ENCODE measurements at regions not wholly inside any gene's neighbourhood (a gene's known extent, or its start where the extent isn't known, plus 50 kb on each side); places are given as distances from the start of the nearest gene placed in this dataset.

DNA sequence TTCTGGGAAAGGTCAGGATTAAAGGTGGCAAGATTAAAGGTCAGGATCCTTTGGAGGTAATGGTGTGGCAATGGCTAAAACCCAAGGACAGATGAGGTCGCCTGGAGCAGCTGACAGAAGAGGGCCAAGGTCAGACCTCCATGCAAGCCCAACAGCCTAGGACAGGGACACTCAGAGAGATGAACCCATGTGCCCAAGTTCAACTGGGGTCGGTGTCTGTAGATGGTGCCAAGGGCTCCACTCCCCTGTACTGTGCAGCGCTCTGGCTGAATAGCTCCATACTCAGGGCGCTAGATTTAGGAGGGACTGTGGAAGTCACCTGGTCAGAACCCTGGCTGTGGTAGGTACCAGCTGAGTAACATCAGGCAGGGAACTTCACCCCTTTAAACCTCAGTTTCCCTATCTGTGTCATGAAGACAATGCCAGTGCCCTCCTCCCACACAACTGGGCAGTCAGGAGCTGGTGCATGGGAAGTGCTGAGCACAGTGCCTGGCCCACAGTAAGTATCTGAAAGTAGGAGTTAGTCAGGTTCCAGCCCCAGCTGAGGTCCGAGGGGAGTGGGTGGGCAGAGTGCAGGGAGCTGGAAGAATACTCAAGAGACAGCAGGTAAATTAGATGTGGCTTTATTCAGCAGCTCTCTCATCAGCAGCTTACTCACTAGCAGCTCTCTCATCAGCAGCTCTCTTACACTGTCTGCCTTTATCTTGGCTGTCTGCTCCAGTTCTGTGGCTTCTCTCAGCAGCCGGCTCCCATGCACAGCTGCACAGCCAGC is 327.1 kb downstream of the GLRX3 start:
- Histone ChIP-seq H3K4me3 (no peak overlapping the region), H3K27ac (no peak overlapping the region), H3K9me3 (no peaks in the 10 kb centered on the region), H3K27me3 (replicated peaks; ENCODE audit: insufficient read depth) (no peaks in the 10 kb centered on the region), H3K4me1 (replicated peaks) (no peaks in the 10 kb centered on the region), H3K36me3 (no peaks in the 10 kb centered on the region)
- TF ChIP-seq, protein P1, sequence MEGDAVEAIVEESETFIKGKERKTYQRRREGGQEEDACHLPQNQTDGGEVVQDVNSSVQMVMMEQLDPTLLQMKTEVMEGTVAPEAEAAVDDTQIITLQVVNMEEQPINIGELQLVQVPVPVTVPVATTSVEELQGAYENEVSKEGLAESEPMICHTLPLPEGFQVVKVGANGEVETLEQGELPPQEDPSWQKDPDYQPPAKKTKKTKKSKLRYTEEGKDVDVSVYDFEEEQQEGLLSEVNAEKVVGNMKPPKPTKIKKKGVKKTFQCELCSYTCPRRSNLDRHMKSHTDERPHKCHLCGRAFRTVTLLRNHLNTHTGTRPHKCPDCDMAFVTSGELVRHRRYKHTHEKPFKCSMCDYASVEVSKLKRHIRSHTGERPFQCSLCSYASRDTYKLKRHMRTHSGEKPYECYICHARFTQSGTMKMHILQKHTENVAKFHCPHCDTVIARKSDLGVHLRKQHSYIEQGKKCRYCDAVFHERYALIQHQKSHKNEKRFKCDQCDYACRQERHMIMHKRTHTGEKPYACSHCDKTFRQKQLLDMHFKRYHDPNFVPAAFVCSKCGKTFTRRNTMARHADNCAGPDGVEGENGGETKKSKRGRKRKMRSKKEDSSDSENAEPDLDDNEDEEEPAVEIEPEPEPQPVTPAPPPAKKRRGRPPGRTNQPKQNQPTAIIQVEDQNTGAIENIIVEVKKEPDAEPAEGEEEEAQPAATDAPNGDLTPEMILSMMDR (IDR thresholded peaks at IDR 0.05): no peak
- 77% methylated on average over 6 of the region's 6 CpGs for WGBS
- no peak for DNase-seq (ENCODE audit: low spot score)
- intact Hi-C loops (cut with DNase I): no loop called here

DNA sequence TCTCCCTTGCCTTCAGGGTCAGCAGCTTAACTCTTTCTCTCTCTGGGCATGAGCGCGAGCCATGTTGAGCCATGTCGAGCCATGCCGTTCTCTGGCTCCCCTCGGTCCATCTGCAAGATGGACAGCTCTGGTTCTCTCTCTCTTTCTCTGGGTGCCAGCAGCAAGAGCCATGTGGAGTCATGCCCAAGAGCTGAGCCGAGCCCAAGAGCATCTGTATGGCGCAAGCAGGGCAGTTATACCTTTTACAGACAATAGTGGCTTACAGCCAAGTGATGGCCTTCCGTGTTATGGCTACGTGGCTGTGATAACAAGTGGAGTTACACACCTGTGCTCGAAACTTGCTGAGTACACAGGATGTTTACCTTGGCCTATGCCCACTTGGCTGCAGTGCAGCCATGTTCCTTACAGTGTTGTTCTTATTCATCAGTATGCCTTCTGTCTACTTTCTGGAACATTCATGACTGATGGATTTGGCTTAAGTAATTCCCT is 327.7 kb downstream of the GLRX3 start:
- no peak overlapping the region for H3K4me3 ChIP-seq
- peak; percentile 68 for DNase-seq (ENCODE audit: low spot score)
- H3K9me3 ChIP-seq: no peaks in the 10 kb centered on the region
- H3K27ac ChIP-seq: peak overlapping the region; percentile 55 to 57
- no peaks in the 10 kb centered on the region for H3K36me3 ChIP-seq
- no peak for TF ChIP-seq POLR2A (IDR thresholded peaks at IDR 0.05)
- peak; percentile 93 for TF ChIP-seq POLR2AphosphoS5 (IDR thresholded peaks at IDR 0.05)
- TF ChIP-seq, protein P1 (IDR thresholded peaks at IDR 0.05): no peak
- H3K4me1 ChIP-seq (replicated peaks): no peaks in the 10 kb centered on the region
- WGBS: 52% methylated on average over 10 of the region's 10 CpGs
- H3K27me3 ChIP-seq (replicated peaks; ENCODE audit: insufficient read depth): no peaks in the 10 kb centered on the region
- intact Hi-C loops (cut with DNase I): no loop called here

DNA sequence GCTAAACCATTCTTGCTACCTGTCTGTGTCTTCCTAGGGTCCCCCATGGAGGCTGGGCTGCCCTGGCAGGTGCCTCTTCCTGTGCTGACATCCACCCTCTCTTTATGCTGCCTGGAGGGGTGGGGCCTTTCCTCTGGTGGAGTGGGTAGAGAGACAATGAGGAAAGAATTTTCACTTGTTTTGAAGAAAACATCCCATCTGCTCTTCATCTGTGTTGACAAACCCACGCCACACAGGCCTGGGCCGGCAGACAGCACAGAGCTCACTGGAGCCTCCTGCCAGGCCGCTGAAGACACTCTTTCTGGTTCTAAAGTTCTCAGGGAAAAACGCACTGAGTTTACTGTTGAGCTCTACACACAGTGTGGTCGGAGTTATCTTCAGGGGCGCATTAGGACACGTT is 328.2 kb downstream of the GLRX3 start:
- no peak for DNase-seq (ENCODE audit: low spot score)
- H3K36me3 ChIP-seq: no peaks in the 10 kb centered on the region
- no peaks in the 10 kb centered on the region for H3K27me3 ChIP-seq (replicated peaks; ENCODE audit: insufficient read depth)
- 58% methylated on average over 7 of the region's 7 CpGs for WGBS
- H3K27ac ChIP-seq: peak overlapping the region; percentile 55 to 57
- no peaks in the 10 kb centered on the region for H3K4me1 ChIP-seq (replicated peaks)
- H3K9me3 ChIP-seq: no peaks in the 10 kb centered on the region
- intact Hi-C loops (cut with DNase I): no loop called here
- no peak overlapping the region for H3K4me3 ChIP-seq
- TF ChIP-seq POLR2AphosphoS5 (IDR thresholded peaks at IDR 0.05): no peak
- TF ChIP-seq POLR2A (IDR thresholded peaks at IDR 0.05): no peak
- TF ChIP-seq, protein P1 (IDR thresholded peaks at IDR 0.05): no peak

DNA sequence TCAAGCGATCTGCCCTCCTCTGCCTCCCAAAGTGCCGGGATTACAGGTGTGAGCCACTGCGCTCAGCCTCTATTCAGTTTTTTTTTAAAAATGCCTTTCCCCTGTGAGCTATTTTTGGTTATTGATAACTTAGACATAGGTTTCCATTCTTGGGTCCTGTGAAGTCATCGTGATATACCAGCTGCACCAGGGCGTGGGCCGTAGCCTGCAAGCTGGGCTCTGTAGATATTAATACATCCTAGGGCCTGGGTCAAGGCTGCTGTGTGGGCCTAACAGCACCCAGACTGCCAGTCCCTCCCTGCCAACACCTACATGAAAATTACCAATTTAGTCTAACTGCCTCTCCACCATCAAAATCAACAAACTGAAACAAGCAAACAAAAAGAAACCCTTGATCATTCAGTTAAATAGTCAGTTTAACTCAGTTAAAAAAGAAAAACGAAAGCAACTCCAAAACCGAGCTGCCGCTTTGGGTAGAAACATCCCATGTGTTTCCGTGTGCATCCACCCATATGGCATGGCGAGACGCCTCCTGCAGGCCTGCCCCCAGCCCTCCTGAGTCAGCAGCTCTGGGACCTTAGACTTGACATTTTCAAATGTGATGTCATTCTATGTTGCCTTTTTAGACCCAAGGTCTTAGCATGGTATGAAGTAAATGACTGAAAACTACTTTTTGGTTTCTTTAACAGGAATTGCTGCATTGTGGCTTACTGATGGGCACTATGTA is 330.2 kb downstream of the GLRX3 start:
- no peak for DNase-seq (ENCODE audit: low spot score)
- 96% methylated on average over 12 of the region's 12 CpGs for WGBS
- TF ChIP-seq POLR2A (IDR thresholded peaks at IDR 0.05) (no peak), POLR2AphosphoS5 (IDR thresholded peaks at IDR 0.05) (no peak)
- TF ChIP-seq, protein P1 (IDR thresholded peaks at IDR 0.05): no peak
- peaks cover under 1% of the 10 kb centered on the region for H3K27me3 ChIP-seq (replicated peaks; ENCODE audit: insufficient read depth)
- intact Hi-C loops (cut with DNase I): no loop called here
- no peaks in the 10 kb centered on the region for H3K36me3 ChIP-seq
- H3K4me1 ChIP-seq (replicated peaks): no peaks in the 10 kb centered on the region
- no peak overlapping the region for H3K27ac ChIP-seq
- H3K4me3 ChIP-seq: no peak overlapping the region
- H3K9me3 ChIP-seq: no peaks in the 10 kb centered on the region
